Fibroblast of skin of scalp (primary cell): ENCODE measurements at regions not wholly inside any gene's neighbourhood (a gene's known extent, or its start where the extent isn't known, plus 50 kb on each side); places are given as distances from the start of the nearest gene placed in this dataset.
A peak's percentile ranks its signal among the peaks of the same experiment; 100 is the strongest.
"Not testable (repeated sequence)": the region's sequence is repeated elsewhere in the genome, so short reads cannot be mapped to it uniquely, and the experiment has no call there.

Experiments
- DNase-seq: peaks from one replicate; pipeline ENCODE4 v3.0.0-alpha.2; 2013

DNA sequence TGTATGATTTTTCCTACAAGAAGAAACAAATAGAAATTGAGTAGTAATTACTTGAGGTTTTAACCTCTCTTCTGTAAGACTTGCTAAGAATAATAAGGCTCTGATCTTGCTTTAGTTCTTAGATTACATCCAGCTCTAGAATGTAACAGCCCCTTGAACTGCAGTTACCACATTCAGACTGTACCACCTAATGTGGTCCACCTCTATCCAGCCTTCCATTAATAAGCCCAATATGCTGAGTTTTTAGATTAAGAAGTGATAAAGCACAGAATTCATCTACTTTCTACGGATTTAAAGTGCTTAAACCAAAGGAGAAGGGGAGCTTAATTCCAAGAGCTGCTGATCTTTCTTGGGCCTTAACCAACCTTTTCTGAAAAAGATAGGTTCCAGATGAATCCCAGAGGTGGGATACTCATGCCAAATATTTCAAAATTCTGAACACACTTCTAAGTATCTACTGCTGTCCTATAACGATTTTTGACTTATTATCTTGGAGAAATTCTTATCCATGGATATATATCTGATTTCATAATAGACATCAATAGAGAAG, 131.5 kb downstream of the ZNF608 start:
- no peak for DNase-seq

DNA sequence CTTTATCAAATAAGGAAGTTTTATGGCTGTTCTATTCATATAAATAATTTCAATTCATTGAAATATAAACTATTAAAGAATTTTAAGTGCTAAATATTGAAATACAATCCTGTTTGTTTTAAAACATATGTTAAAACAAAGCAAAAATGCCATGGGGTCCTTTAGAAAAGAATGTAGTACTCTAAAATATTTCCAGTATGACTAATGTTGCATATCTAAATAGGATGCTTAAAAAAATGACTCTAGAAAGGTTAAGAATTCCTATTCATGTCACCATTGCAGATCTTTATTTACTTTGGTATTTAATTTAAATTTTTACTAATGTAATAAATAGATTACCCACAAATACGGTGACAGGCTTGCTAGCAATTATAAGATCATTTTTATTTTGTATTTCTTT, 132.3 kb downstream of the ZNF608 start:
- peak; percentile 43 for DNase-seq

DNA sequence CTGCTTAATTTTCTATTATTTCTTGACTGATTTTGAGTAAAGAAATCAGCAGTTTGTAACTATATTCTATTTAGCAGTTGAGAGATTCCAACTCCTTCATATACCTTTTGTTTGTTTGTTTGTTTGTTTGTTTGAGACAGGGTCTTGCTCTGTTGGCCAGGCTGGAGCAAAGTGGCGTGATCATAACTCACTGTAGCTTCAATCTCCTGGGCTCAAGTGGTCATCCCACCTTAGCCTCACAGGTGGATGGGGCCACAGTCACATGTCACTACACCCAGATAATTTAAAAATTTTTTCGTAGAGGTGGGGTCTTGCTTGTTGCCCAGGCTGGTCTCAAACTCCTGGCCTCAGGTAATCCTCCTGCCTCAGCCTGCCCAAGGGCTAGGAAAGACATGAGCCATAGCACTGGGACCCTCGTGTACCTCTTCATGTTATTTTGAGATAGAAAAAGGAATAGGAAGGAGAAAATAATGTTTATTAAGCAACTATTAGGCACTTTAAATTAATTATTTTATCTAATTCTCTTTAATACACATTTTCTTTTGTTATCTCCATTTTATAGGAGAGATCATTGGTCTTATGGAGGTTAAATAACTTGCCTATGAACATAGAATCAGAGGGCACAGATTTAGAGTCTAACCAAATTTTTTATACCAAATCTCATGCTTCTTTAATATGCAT, 133.0 kb downstream of the ZNF608 start:
- DNase-seq, result no peak

DNA sequence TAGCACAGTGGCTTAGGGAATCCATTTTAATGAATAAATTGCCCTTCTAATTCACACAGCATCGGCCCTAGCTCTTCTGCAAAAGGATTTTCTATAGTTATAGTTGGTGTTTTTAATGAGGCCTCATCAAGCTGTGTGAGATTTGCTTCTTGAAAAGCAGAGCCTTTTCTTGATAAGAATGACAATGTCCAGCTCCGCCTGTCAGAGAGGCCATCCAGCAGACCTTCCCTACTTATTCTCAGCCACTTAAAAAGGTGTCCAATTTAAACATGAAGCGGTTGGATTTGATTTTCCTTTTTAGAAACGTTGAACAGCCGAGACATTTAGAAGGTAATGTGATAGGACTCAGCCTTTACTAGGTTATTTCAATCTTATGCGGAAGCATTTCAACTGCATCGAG, 134.4 kb downstream of the ZNF608 start:
- no peak for DNase-seq

DNA sequence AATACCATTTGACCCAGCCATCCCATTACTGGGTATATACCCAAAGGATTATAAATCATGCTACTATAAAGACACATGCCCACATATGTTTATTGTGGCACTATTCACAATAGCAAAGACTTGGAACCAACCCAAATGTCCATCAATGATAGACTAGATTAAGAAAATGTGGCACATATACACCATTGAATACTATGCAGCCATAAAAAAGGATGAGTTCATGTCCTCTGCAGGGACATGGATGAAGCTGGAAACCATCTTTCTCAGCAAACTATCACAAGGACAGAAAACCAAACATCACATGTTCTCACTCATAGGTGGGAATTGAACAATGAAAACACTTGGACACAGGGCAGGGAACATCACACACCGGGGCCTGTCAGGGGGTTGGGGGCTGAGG, 135.2 kb downstream of the ZNF608 start:
- DNase-seq, result not testable (repeated sequence)

DNA sequence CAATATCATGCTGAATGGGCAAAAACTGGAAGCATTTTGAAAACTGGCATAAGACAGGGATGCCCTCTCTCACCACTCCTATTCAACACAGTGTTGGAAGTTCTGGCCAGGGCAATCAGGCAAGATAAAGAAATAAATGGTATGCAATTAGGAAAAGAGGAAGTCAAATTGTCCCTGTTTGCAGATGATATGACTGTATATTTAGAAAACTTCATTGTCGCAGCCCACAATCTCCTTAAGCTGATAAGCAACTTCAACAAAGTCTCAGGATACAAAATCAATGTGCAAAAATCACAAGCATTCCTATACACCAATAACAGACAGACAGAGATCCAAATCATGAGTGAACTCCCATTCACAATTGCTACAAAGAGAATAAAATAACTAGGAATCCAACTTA, 136.8 kb downstream of the ZNF608 start:
- DNase-seq, result not testable (repeated sequence)

DNA sequence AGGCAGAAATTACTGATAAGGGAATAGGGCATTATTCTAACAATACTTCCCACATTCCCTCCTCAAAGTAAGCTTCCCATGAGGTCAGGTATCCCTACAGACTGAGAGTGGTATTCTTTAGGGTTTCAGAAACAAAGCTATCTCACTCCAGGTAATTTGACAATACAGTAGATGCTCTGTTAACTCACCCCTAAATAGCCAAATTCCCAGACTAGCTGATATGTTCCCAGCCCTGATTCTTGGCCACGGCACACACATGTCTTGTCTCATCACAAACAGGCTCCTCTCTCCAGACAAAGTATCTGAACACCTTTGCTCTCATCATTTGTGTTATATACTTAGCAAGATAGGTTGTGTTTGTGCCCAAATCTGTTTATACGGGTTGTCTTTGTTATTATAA, 139.9 kb downstream of the ZNF608 start:
- DNase-seq, result no peak

DNA sequence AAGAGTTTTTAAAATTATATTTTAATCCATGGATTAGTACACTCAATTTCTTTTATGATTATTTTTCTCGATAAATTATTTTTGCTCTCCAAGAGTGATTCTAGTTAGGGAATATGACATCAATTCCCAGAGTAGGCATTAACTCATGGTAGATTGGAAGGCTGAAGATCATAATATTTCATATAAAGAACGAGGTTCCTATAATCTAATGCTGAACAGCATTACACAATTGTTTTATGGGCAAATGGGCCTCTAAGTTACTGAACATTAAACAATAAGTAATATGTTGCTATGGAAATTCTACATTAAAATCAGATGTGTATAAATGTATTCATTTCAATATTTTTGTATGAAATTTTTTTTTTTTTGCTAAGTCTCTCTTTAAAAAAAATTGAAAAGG, 140.3 kb downstream of the ZNF608 start:
- no peak for DNase-seq

DNA sequence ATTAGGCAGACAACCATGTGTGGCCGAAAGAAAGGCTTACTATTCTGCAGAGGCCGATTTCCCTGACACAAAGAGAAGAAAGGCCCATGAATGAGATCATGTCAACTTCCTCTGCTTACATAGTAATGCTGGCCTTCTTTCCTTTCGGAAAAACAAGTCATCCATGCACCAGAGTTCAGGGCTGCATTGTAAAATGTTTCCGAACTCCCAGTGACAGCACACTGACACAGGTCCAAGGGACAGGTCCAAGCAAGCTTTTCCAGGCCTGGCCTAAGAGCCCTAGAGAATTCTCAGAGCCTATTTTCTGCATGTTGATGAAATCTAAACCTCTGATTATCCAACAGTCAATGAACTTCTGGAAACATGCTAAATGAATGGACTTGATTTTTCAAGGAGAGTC, 140.9 kb downstream of the ZNF608 start:
- no peak for DNase-seq

DNA sequence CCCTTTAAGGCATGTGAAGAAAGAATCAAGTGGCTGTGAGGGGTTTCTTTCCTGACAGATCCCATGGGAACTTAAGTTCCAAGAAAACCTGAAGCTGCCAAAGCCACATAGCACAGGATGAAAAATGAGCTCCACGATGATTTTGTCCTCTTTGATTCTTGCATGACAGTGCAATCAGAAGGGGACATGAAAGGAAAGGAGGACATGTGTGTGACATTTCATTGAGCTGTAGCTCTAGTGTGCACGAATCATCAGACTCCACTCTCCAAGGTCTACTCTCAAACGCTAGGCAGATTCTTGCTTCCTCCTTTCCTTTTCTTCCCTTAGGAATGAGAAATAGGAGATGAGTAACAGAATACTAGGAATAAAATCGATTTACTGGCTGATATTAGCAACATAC, 142.0 kb downstream of the ZNF608 start:
- no peak for DNase-seq

DNA sequence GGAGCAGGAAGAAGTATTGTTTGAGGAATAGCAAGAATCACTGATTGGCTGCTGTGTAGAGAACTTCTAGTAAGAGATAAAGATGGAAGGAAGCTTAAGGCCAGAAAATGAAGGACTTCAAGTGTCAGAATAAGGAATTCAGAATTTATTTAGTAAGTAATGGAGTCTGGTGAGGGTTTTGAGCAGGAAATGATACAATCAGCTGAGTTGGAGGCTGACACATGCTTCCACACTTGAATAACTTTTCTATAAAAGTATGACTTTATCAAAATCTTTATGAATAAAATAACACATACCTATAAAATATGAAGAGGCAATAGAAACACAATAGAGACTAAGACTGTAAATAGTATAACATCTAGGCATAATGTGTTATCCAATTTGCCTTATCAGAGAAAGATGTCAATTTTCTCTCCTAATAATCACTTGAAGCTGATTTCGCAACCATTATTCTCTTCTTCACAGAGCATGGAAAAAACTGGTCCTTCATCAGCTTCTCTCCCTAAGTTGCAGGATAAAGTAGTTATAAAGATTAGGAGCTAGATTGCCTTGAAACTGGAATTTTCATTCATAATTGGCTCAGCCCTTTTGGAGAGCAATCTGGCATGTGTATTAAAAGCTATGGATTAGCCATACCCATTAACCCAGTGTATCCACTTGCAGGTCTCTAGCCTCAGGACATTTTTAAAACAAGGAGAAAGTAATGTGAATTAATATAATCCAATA, 143.4 kb downstream of the ZNF608 start:
- no peak for DNase-seq

DNA sequence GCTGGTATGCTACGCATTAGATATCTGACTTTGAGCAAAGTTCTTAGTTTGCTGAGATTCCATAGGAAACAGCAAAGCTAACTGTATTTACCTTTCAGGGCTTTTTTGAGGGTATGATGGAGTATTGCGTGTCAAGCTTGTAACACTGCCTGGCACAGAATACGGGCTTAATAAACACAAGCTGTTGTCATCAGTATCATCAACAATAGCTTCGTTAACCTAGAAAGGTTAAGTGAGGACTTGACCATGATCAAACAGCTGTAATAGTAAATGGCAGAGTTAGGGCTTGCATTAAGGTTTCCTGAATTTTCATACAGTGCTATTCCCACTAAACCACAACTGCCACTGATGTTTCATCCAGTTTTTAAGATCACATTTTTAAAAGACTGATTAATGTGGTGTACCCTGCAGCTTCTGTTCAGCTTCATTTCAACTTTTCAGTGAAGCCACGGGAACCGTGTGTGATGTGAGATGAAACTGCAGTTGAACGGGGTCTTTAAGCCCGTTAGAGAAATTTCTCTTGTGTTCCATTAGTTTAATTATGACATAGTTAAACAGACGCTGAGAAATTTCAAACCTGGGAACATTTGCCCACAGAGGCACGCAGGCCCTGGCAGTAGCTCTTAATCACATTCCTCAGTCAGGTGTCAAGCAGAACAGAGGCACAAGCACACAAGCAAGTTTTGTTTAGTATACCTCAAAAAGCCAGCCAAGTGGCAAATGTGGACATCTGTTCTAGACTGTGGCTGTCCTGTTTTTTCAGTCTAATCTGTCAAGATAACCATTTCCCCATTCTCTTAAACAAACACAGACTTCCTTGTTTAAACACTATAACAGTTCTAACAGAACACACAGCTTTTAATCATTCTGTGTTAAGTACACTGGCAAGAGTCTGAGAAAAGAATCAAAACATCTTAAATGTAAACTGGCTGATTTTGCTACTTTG, 147.1 kb downstream of the ZNF608 start:
- DNase-seq, result peak; percentile 15

DNA sequence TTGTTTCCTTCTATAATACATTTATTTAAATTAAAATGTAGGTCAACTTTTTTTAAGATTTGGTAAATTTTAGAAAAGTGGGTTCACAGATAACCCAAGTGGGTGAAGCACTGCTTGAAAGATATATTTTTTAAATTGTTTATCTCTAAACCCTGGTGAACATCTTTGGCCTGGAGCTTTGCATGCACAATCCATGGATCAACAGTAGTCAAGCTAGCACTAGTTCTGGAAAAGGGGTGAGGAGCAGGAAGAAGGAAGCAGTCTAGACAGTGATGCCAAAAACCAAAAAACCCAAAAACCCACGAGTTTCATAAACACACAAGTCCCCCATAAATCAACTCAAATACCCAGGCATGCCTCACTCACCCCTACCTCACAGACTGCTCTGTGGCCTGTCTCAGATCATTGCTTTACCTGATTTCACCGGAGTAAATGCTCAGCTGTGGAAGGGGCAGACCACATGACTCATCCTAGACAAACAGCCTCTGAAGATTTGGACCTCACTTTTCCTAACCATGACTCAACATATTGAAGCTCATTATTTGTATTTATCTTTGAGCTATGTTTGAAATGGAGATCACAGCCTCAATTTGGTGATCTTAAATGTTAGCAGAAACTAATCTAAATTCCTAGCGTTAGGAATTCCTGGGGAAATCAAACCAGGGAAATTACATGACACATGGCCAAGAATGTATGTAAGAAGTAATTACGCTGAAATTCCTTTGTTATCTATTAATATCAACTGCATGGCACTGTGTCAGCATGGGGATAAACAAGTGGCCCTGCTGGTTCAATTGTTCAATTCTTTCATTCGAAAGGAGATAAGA, 149.6 kb downstream of the ZNF608 start:
- peak; percentile 77 for DNase-seq

DNA sequence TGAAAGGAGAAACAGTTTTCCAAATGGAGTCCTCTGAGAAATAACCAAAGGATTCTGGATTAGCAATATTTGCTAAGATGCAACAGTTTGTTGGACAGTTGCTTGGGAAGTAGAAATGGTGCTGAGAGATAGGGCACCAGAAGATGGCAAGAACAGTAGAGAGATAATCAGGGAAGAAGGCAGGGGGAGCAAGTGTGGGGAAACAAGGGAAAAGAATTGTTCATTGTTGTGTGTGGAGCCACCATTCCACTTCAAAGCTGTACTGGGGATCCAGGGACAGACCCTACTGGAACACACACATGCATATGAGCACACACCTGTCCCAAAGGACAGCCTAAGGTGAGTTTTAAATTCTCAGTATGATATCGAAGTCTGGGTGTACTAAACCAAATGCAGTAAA, 152.5 kb downstream of the ZNF608 start:
- no peak for DNase-seq

DNA sequence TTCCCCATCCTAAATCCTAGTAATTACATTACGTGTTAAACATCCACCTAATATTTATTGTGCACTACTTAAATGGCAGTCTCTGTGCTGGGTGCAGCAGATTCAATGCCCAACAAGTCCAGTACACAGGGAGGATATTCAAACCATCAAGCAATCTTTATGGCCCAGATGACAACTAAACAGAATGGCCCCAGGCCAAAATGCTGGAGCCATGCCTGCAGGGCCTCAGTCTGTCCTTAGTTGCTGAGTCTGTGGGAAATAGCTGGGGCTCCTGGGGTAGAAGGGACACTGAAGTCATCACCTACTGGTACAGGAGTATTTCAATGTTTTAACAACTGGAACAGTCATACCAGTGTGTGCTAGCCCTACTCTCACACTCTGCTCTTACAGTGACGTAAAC, 153.5 kb downstream of the ZNF608 start:
- DNase-seq, result no peak

DNA sequence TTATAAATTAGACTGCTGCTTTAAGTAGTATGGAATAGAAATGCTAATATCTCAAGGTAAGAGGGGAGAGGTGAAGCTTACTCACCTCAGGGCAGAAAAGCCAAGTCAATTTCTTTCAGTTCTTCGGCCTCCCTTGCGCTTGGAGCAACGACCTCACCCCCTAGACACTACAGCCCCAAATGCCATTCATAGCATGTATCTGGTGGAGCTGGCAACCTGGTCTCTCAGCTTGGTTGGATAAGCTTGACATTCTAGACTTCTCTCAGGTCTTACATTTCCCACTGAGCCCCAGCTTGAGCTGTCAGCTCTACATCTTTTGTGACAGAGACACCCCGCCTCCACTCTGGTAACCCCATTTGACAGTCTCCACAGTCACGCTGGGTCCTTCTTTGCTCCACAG, 154.9 kb downstream of the ZNF608 start:
- no peak for DNase-seq

DNA sequence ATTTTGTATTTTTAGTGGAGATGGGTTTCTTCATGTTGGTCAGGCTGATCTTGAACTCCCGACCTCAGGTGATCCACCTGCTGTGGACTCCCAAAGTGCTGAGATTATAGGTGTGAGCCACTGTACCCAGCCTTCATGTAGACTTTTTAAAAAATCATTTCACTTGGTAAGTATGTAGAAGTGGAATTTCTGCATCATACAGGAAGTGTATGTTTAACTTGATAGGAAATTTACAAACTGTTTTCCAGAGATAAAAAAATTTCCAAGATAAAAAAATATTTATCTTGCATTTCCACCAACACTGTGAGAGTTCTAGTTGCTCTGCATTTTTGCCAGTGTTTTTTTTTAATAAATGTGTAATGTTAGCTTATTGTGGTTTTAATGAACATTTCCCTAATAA, 155.8 kb downstream of the ZNF608 start:
- no peak for DNase-seq

DNA sequence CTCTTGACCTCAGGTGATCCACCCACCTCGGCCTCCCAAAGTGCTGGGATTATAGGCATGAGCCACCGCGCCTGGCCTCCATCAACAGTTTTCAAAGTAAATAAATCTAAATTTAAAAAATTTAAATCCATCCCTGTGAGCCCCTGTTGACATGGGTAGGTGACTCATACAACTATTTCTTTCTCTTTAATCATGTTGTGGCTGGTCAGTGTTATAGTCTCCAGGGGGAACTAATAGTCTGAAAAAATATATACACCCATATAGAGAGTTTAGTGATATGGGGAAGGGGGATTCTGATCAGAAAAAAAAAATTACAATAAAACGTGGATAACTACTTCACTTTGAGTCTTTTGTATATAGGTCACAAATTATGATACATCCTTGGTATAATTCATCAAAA, 159.2 kb downstream of the ZNF608 start:
- no peak for DNase-seq

DNA sequence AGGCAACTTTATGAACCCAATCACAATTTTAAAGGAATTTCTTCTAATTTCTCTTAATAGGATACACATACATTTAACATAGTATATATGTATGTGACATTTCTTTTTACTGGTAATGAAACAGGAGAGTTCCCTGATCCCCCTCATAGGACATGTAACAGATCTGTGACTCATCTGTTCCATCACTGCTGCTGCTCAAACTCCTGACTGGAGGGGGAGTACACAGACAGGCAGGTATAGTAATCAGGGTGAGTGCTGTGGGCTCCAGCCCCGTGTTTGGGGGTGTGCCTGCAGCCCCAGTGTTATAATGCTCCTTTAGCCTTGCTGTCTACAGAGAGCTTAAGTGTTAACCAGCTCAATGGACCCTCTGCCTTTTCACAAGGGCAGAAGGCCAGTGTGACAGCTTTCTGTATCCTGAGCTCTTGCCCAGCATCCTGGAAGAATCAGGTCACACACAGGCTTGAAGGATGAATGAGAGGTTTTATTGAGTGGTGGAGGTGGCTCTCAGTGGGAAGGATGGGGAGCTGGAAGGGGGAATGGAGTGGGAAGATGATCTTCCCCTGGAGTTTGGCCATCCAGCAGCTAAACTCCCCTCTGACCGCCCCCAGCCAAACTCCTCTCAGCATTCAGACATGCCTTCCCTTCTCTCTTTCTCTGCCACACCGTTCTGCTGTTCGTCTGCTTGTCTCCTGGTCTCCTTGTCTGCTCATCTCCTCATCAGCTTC, 161.3 kb downstream of the ZNF608 start:
- no peak for DNase-seq

DNA sequence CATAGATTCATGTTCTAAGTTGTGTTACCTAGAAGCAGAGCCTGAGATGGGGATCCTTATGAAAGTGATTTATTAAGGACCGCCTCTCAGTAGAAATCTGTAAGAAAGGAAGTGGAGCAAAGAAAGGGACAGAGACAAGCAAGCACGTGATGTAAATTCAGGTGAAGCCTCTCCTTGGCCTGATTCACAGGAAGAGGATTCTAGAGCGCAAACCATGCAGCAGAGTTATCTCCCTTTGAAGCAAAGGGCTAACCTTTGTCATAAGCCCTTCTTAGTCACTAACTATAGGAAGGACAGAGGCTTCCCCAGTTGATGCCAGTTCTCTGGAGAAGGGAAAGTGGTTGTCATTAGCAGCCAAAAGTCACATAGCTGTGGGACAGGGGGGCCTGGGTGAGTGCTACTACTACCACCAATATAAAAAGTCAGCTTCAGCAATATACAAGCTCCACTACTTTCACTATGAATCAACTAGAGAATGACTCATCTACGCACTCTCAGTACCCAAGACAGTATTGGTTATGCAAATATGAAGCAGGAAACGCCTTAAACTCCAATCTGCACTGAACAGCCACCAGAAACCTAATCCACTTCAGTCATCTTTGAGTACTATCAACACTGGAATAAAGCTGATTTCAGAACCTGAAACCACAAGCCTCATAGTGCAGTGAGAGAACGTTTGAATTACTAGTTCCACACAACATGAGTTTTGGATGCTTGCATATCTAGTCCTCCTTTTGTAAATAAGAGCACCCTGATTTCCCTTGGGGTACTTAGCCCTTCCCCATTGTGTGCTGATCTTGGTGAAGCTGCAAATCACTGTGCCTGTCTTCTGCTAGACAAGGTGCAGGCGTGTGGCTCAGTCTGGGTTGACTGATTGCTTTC, 162.7 kb downstream of the ZNF608 start:
- DNase-seq, result peak; percentile 88

DNA sequence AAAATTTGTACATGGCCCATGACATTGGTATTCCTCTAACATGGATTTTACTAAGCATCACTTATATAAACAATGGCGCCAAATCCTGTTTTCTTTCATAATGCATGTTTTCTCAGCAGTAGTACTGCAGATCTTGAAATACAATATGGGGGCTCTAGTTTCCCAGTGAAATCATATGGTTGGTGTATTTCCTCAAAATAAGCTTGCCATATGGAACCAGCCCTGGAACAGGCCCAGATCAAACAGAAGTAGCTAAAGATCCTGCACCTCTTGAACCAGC, 163.9 kb downstream of the ZNF608 start:
- DNase-seq, result no peak
